ENCODE measurements at regions not wholly inside any gene's neighbourhood (a gene's known extent, or its start where the extent isn't known, plus 50 kb on each side); places are given as distances from the start of the nearest gene placed in this dataset.

GRCh38 chr10:93186653-93187052 lies 113.0 kb downstream of the CYP26A1 start:
- peak; percentile 42 for DNase-seq (ENCODE audit: low read depth)
- TF ChIP-seq CTCF (conservative IDR thresholded peaks at IDR 0.05; ENCODE audit: control insufficient read depth, insufficient read depth, low read depth, low read length) = no peak
- no peak overlapping the region for H3K4me3 ChIP-seq (ENCODE audit: control insufficient read depth, low read depth, low read length)

GRCh38 chr10:93189944-93190343 lies 116.3 kb downstream of the CYP26A1 start:
- TF ChIP-seq CTCF (conservative IDR thresholded peaks at IDR 0.05; ENCODE audit: control insufficient read depth, insufficient read depth, low read depth, low read length) = no peak
- H3K4me3 ChIP-seq (ENCODE audit: control insufficient read depth, low read depth, low read length) = no peak overlapping the region
- DNase-seq (ENCODE audit: low read depth) = no peak

GRCh38 chr10:93190372-93190771 lies 116.7 kb downstream of the CYP26A1 start:
- no peak for TF ChIP-seq CTCF (conservative IDR thresholded peaks at IDR 0.05; ENCODE audit: control insufficient read depth, insufficient read depth, low read depth, low read length)
- DNase-seq (ENCODE audit: low read depth) = no peak

GRCh38 chr10:93193906-93194305 lies 120.2 kb downstream of the CYP26A1 start:
- DNase-seq (ENCODE audit: low read depth) = no peak
- H3K4me3 ChIP-seq (ENCODE audit: control insufficient read depth, low read depth, low read length) = no peak overlapping the region
- no peak for TF ChIP-seq CTCF (conservative IDR thresholded peaks at IDR 0.05; ENCODE audit: control insufficient read depth, insufficient read depth, low read depth, low read length)

More at GRCh38 chr10:93190372-93190771, 116.7 kb downstream of the CYP26A1 start:
- H3K4me3 ChIP-seq (ENCODE audit: control insufficient read depth, low read depth, low read length) = no peak overlapping the region

- no peak for TF ChIP-seq CTCF (conservative IDR thresholded peaks at IDR 0.05; ENCODE audit: control insufficient read depth, insufficient read depth, low read depth, low read length)
- peak; percentile 29 for DNase-seq (ENCODE audit: low read depth)
- peak overlapping the region; percentile 23 for H3K4me3 ChIP-seq (ENCODE audit: control insufficient read depth, low read depth, low read length)
Measured at GRCh38 chr10:93198401-93199131, 124.9 kb downstream of the CYP26A1 start.

GRCh38 chr10:93199191-93199751 lies 125.6 kb downstream of the CYP26A1 start:
- DNase-seq (ENCODE audit: low read depth) = peak; percentile 35
- TF ChIP-seq CTCF (conservative IDR thresholded peaks at IDR 0.05; ENCODE audit: control insufficient read depth, insufficient read depth, low read depth, low read length) = no peak
- H3K4me3 ChIP-seq (ENCODE audit: control insufficient read depth, low read depth, low read length) = peak overlapping the region; percentile 23
